ENCODE measurements at regions not wholly inside any gene's neighbourhood (a gene's known extent, or its start where the extent isn't known, plus 50 kb on each side); places are given as distances from the start of the nearest gene placed in this dataset.

GRCh38 chr9:81224166-81225081 is 464.9 kb downstream of the TLE1 start:
- no peaks in the 10 kb centered on the region for H3K9me3 ChIP-seq
- 31 to 35% methylated on average over 8 of the region's 8 CpGs for WGBS, 2 donors
- no peak overlapping the region for H3K4me3 ChIP-seq
- no peak for ATAC-seq (ENCODE audit: low FRiP score in 2 of 2)
- H3K27me3 ChIP-seq, result no peaks in the 10 kb centered on the region
- TF ChIP-seq EP300 (IDR thresholded peaks at IDR 0.05) (no peak), POLR2AphosphoS5 (IDR thresholded peaks at IDR 0.05) (no peak), POLR2A (IDR thresholded peaks at IDR 0.05) (no peak)
- TF ChIP-seq, protein P1, sequence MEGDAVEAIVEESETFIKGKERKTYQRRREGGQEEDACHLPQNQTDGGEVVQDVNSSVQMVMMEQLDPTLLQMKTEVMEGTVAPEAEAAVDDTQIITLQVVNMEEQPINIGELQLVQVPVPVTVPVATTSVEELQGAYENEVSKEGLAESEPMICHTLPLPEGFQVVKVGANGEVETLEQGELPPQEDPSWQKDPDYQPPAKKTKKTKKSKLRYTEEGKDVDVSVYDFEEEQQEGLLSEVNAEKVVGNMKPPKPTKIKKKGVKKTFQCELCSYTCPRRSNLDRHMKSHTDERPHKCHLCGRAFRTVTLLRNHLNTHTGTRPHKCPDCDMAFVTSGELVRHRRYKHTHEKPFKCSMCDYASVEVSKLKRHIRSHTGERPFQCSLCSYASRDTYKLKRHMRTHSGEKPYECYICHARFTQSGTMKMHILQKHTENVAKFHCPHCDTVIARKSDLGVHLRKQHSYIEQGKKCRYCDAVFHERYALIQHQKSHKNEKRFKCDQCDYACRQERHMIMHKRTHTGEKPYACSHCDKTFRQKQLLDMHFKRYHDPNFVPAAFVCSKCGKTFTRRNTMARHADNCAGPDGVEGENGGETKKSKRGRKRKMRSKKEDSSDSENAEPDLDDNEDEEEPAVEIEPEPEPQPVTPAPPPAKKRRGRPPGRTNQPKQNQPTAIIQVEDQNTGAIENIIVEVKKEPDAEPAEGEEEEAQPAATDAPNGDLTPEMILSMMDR (IDR thresholded peaks at IDR 0.05), result no peak
- H3K27ac ChIP-seq, result no peak overlapping the region
- no peaks in the 10 kb centered on the region for H3K36me3 ChIP-seq
- no peaks in the 10 kb centered on the region for H3K4me1 ChIP-seq
- no peak for DNase-seq

DNA sequence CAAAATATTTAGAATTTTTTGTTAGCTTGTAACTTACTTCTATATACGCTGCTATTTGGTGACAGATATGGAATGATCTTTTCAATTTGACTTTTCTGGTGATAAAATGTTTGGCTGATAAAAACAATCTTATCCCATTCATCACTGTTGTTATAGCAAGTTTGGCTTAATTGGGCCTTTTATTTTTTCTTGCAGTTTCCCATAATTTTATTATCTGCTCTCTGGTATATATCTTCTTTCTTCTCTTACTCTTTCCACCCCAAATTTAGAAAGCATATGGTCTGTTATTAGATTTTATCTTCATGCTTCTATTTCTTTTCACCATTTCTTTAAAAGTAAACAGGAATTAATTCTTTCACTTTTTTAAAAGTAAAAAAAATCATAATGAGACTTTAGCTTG is 474.4 kb downstream of the TLE1 start:
- Histone ChIP-seq H3K4me1 (no peaks in the 10 kb centered on the region), H3K27ac (no peak overlapping the region), H3K27me3 (no peaks in the 10 kb centered on the region), H3K4me3 (no peak overlapping the region), H3K9me3 (no peaks in the 10 kb centered on the region), H3K36me3 (no peaks in the 10 kb centered on the region)
- ATAC-seq (ENCODE audit: low FRiP score in 2 of 2), result no peak
- WGBS, 2 donors, result 91% methylated on average over 1 of the region's 1 CpG
- no peak for DNase-seq
- TF ChIP-seq EP300 (IDR thresholded peaks at IDR 0.05) (no peak), POLR2AphosphoS5 (IDR thresholded peaks at IDR 0.05) (no peak), POLR2A (IDR thresholded peaks at IDR 0.05) (no peak)
- TF ChIP-seq, protein P1 (IDR thresholded peaks at IDR 0.05), result no peak

GRCh38 chr9:81213456-81213855 is 475.9 kb downstream of the TLE1 start:
- 81 to 87% methylated on average over 4 of the region's 4 CpGs for WGBS, 2 donors
- Histone ChIP-seq H3K4me1 (no peaks in the 10 kb centered on the region), H3K4me3 (no peak overlapping the region), H3K36me3 (no peaks in the 10 kb centered on the region), H3K27ac (no peak overlapping the region), H3K9me3 (no peaks in the 10 kb centered on the region), H3K27me3 (no peaks in the 10 kb centered on the region)
- TF ChIP-seq EP300 (IDR thresholded peaks at IDR 0.05), result no peak
- no peak for TF ChIP-seq POLR2A (IDR thresholded peaks at IDR 0.05)
- TF ChIP-seq POLR2AphosphoS5 (IDR thresholded peaks at IDR 0.05), result no peak
- TF ChIP-seq, protein P1 (IDR thresholded peaks at IDR 0.05), result no peak
- no peak for ATAC-seq (ENCODE audit: low FRiP score in 2 of 2)
- DNase-seq, result no peak

GRCh38 chr9:81211741-81212140 is 477.6 kb downstream of the TLE1 start:
- H3K4me1 ChIP-seq, result no peaks in the 10 kb centered on the region
- DNase-seq (no peak), ATAC-seq (ENCODE audit: low FRiP score in 2 of 2) (no peak)
- H3K27ac ChIP-seq, result no peak overlapping the region
- no peaks in the 10 kb centered on the region for H3K36me3 ChIP-seq
- TF ChIP-seq POLR2AphosphoS5 (IDR thresholded peaks at IDR 0.05), result no peak
- TF ChIP-seq, protein P1 (IDR thresholded peaks at IDR 0.05), result no peak
- TF ChIP-seq EP300 (IDR thresholded peaks at IDR 0.05), result no peak
- TF ChIP-seq POLR2A (IDR thresholded peaks at IDR 0.05), result no peak
- no peaks in the 10 kb centered on the region for H3K27me3 ChIP-seq
- H3K4me3 ChIP-seq, result no peak overlapping the region
- H3K9me3 ChIP-seq, result no peaks in the 10 kb centered on the region
- 63 to 83% methylated on average over 3 of the region's 3 CpGs for WGBS, 2 donors

DNA sequence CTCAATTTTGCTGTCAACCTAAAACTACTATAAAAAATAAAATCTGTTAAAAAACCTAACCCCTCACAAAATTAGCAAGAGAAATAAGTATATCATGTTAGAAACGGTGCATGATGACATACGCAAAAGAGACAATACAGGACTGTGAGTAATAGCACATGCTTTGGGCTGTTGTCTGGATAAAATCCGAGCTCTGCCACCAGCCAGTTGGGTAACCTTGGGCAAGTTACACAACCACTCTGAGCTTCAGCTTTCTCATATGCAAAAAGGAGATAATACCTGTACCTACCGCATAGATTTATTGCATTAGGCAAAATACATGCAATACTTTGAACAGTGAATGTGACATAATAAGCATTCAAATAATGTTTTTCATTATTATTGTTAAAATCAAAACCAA is 481.7 kb downstream of the TLE1 start:
- 87 to 92% methylated on average over 4 of the region's 4 CpGs for WGBS, 2 donors
- no peak overlapping the region for H3K4me3 ChIP-seq
- TF ChIP-seq, protein P1 (IDR thresholded peaks at IDR 0.05), result no peak
- TF ChIP-seq POLR2A (IDR thresholded peaks at IDR 0.05), result no peak
- no peak for TF ChIP-seq EP300 (IDR thresholded peaks at IDR 0.05)
- TF ChIP-seq POLR2AphosphoS5 (IDR thresholded peaks at IDR 0.05), result no peak
- no peak overlapping the region for H3K27ac ChIP-seq
- no peaks in the 10 kb centered on the region for H3K36me3 ChIP-seq
- H3K9me3 ChIP-seq, result no peaks in the 10 kb centered on the region
- ATAC-seq (ENCODE audit: low FRiP score in 2 of 2) (no peak), DNase-seq (no peak)
- H3K4me1 ChIP-seq, result no peaks in the 10 kb centered on the region
- H3K27me3 ChIP-seq, result no peaks in the 10 kb centered on the region

Data from upper lobe of left lung (tissue), 6 donors.